ENCODE measurements at regions not wholly inside any gene's neighbourhood (a gene's known extent, or its start where the extent isn't known, plus 50 kb on each side); places are given as distances from the start of the nearest gene placed in this dataset.

DNA sequence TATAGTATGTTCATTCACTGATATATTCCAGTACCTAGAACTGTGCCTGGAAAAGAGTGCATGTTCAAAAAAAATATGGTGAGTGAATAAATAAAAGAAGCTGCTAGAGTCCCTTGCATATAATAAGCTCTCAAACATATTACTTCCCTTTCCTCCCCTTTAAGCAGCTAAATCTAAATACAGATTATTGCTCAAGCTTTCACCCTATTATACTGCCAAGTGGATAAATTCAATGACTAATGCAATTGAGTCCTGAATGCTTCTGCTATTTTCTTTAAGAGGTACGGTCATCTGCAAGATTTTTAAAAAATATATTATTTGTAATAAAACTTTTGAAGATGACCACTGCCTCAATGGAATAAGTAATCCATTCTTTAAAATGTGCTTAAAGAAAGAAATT, 248.4 kb downstream of the PLK2 start:
- no peak for DNase-seq (ENCODE audit: low read depth in 4 of 4, low spot score in 3 of 4)

- no peak for DNase-seq (ENCODE audit: low read depth in 4 of 4, low spot score in 3 of 4)
These were observed 251.2 kb downstream of the PLK2 start for GRCh38 chr5:58208674-58209073.

- no peak for DNase-seq (ENCODE audit: low read depth in 4 of 4, low spot score in 3 of 4)
These were observed 252.8 kb downstream of the PLK2 start for GRCh38 chr5:58207076-58207475.

GRCh38 chr5:58204966-58205365, 254.9 kb downstream of the PLK2 start:
- no peak for DNase-seq (ENCODE audit: low read depth in 4 of 4, low spot score in 3 of 4)

- DNase-seq (ENCODE audit: low read depth in 4 of 4, low spot score in 3 of 4) = no peak
These were observed 256.9 kb downstream of the PLK2 start for GRCh38 chr5:58202941-58203444.

GRCh38 chr5:58201922-58202648, 257.8 kb downstream of the PLK2 start:
- no peak for DNase-seq (ENCODE audit: low read depth in 4 of 4, low spot score in 3 of 4)

DNA sequence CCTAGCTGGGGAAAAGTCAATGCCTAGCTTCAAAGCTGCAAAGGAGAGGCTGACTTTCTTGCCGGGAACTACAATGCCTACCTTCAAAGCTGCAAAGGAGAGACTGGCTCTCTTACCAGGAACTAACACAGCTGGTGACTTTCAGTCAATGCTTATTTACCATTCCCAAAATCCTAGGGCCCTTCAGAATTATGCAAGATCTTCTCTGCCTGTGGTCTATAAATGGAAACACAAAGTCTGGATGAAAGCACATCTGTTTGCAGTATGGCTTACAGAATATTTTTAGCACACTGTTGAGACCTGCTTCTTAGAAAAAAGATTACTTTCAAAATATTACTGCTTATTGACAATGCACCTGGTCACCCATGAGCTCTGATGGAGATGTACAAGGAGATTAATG, 259.4 kb downstream of the PLK2 start:
- DNase-seq (ENCODE audit: low read depth in 4 of 4, low spot score in 3 of 4) = no peak

DNA sequence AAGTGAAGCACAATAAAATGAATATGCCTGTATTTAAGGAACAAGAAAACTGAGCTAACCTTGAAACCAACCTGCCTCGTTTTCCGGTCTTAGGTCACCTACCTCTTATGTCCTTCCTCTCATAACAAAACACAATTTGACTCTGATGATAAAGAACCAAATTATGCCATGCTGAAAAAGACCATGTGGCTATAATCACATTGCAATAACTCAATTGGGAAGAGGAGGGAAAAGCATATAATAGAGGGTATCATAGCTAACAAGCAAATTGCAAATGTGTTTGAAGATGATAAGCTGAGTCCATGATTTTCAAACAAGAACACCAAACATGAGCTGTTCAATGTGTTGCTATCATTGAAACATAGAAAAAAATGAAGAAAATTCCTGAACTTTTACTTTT, 260.8 kb downstream of the PLK2 start:
- no peak for DNase-seq (ENCODE audit: low read depth in 4 of 4, low spot score in 3 of 4)

DNA sequence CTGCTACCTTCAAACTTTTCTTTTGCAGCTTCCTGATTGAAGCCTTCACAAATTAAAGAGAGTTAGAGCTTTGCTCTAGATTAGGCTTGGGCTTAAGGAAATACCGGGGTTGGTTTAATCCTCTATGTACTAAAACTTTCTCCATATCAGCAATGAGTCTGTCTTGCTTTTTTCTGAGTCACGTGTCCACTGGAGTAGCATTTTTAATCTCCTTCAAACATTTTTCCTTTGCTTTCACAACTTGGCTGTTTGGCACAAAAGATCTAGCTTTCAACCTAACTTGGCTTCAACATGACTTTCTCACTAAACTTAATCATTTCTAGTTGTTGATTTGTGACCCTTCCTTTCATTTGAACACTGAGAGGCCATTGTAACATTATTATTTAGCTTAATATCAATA, 261.6 kb downstream of the PLK2 start:
- no peak for DNase-seq (ENCODE audit: low read depth in 4 of 4, low spot score in 3 of 4)

GRCh38 chr5:58197875-58198274, 262.0 kb downstream of the PLK2 start:
- DNase-seq (ENCODE audit: low read depth in 4 of 4, low spot score in 3 of 4) = no peak

- DNase-seq (ENCODE audit: low read depth in 4 of 4, low spot score in 3 of 4) = no peak
These were observed 268.4 kb downstream of the PLK2 start for GRCh38 chr5:58191443-58191842.

DNA sequence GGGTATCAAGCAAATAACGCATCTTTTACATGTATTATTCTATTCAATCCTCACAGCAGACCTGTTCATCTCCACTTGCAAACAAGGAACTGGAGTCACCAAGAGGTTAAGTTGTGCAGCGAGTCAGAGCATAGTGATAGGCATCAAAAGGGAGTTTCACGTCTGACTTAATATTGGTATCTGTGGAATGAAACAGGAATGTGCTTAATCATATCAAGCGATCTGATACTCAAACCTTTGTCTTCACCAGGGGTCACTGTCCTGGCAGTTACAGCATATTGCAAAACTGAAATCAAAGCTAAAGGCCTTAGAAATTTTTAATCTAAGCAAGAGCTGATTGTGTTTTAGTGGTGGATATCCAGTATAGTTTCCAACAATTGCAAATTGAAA, 271.6 kb downstream of the PLK2 start:
- no peak for DNase-seq (ENCODE audit: low read depth in 4 of 4, low spot score in 3 of 4)

DNA sequence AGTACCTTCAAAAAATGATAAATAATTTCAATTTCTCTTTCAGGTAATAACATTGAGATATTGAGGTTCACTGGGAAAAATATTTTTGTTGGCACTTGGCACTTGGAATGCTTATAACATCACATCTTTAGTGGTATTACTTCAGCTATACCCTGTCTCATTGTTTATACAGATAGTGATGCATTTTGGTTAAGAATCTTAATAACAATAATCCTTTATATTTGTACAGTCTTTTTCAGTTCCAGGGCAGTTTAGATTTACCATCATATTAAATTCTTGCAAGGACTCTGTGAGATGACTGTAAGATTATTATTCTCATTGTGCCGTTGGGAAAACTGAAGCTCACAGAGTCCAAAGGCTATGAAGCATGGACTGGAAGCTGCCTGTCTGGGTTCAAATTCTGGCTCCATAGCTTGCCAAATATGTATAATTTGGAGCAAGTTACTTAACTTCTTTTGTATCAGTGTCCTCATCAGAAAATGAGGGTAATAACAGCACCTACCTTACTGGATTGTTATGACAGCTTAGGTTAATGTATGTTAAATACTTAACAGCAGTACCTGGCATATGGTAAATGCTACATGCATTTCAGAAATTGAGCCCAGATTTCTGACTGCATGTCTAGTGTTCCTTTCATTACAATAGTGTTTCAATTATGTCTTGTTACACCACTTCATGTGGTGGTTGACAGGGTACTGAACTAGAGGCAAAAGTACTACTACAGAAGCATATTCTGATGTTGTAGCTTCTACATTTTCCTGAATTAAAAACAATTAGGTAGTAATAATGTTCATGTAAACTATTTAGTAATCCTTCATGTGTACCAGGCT, 272.2 kb downstream of the PLK2 start:
- DNase-seq (ENCODE audit: low read depth in 4 of 4, low spot score in 3 of 4) = no peak

DNA sequence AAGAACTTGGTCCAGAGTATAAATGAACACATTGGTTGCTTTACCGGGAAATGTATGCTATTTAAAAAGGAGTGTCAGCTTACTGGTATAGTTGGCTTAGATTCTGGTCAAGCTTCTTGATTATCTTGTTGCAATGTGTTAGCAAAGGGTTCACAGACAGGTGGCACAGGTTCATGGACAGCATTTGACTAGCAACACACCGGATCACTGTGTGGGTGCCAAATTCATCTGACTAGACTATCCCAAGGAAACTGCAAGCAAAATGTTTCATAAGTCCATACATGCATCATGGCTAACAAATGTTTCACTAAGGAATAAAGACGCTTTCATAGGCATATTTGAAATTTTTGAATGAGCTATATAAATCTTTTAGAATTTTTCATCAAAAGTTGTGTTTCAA, 274.1 kb downstream of the PLK2 start:
- DNase-seq (ENCODE audit: low read depth in 4 of 4, low spot score in 3 of 4) = no peak

DNA sequence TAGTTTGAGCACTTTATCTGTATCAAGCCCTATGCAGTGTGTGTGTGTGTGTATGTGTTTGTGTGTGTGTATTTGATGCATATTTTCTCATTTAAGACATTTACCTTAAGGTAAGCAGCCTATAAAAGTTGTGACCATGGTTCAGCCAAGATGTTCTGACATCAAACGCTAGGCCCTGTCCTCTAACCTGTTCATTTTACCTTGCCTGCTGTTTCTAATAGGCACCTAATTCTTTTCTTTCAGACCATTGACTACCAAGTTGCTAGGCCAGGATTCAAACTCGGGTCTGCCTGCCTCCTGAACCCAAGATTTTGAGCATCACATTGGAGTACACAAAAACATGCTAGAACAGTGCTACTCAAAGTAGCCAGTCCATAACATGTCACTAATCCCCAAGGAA, 274.5 kb downstream of the PLK2 start:
- DNase-seq (ENCODE audit: low read depth in 4 of 4, low spot score in 3 of 4) = no peak

GRCh38 chr5:58184910-58185309, 275.0 kb downstream of the PLK2 start:
- no peak for DNase-seq (ENCODE audit: low read depth in 4 of 4, low spot score in 3 of 4)

- DNase-seq (ENCODE audit: low read depth in 4 of 4, low spot score in 3 of 4) = no peak
These were observed 276.1 kb downstream of the PLK2 start for GRCh38 chr5:58183786-58184085.

DNA sequence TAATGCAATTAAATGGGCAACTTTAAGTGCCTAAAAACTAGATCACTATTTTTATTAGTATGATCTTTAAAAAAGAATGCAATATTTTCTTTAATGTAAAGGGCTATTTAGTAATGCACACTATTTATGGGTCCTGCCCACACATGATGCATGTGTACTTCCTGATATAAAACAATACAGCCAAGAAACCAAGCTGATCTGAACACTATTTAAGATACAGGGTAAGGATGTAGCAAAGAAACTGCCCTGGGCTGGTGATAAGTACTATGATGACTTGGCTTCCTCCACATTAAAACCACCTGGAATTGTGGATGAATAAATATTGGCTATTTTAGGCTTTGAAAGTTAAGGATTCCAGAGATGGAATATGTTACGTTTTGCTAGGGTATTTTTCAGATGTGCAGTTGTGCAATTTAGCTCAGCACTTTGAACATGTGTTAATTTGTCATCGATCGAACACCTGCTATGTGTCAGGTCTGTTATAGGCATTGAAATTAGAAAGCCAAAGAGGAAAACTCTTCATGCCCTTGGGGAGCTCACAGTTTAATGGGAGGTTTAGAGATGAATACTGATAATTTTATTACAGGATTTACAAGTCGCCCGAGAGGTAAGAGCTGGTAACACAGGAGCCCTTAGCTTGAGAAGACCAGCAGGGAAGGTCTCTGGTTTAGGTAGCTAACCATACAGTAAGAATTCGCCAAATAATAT, 276.7 kb downstream of the PLK2 start:
- DNase-seq (ENCODE audit: low read depth in 4 of 4, low spot score in 3 of 4) = no peak

DNA sequence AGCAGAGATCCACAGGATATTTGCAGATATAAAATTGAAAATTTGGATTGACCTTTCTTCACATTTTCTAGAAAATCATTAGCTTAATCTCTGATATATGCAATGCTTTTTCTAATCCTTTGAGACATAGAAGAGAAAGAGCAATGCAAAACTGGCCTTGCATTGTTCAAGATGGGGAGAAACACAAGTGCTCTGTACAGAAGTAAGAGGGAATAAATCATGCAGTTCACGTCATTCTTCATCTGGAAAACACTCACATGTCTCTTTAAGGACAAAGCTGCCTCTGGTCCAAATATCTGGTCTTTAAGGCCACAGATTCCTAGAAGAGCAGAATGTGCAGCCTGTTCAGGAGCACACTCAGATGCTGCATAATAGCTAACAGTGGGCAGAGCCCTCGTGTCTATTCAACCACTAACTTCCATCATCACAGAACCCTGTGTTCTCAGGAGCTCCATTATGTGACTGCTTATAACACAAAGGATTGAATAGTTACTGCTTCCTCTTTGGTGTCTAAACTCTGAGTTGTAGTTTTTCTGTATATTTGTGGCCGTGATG, 277.5 kb downstream of the PLK2 start:
- DNase-seq (ENCODE audit: low read depth in 4 of 4, low spot score in 3 of 4) = no peak

DNA sequence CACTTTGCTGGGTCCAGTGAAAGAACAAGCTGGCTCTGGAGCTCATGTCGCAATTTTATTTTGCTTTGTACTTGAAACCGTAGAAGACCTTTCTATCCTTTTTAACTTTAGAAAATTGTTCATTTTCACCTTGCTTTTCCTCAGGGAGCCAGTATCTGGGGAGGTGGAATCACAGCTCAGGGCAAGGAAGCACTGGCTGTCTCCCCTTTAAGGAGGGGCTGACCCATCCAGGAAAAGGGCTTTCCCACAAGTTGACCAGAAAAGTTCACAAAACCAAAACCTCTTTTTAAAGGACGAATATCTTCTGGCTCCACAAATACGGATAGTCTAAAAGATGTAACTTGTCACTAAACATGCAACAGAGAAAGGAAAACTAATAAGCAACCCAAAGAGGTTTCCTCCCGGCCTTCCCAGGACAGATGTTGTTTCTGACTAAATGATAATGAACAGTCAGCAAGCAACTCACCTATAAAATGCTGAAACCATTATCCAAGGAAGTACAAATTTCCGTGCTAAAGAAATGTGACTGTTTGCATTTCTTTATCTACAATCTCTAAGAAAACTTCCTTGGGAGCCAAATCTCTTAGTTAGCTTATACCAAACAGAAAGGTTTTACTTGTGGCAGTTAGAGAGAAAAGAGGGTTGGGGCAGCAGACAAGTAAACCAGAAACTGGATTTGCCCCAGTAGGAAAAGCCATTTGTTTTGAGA, 278.2 kb downstream of the PLK2 start:
- DNase-seq (ENCODE audit: low read depth in 4 of 4, low spot score in 3 of 4) = no peak

GRCh38 chr5:58172946-58173345, 286.9 kb downstream of the PLK2 start:
- no peak for DNase-seq (ENCODE audit: low read depth in 4 of 4, low spot score in 3 of 4)
